ENCODE measurements at regions not wholly inside any gene's neighbourhood (a gene's known extent, or its start where the extent isn't known, plus 50 kb on each side); places are given as distances from the start of the nearest gene placed in this dataset.

- DNase-seq = no peak
Measured at GRCh38 chr3:181050738-181051137, 61.2 kb upstream of the DNAJC19 start.

- DNase-seq = no peak
Measured at GRCh38 chr3:181040030-181040429, 50.5 kb upstream of the DNAJC19 start.

Measured in stimulated activated CD4-positive, alpha-beta T cell treated with anti-CD3 and anti-CD28 coated beads, Interleukin-12 subunit alpha, Interleukin-12 subunit beta, amount 100 ng/mL, for 4 hours (primary cell).